Loucy (cell line): ENCODE measurements at regions not wholly inside any gene's neighbourhood (a gene's known extent, or its start where the extent isn't known, plus 50 kb on each side); places are given as distances from the start of the nearest gene placed in this dataset.

Experiments used
- CTCF ChIP-seq: fragments of 200-600 bp; sonication (generic); conservative IDR thresholded peaks from 2 replicates; pipeline ENCODE4 v1.5.1; 2014; ENCODE audit warnings: mild to moderate bottlenecking, antibody characterized with exemption, low read length
- EZH2phosphoT487 ChIP-seq: fragments of 200-600 bp; IDR thresholded peaks from 2 replicates; pipeline ENCODE4 v1.6.1; 2018; ENCODE audit warnings: antibody characterized with exemption, mild to moderate bottlenecking, moderate library complexity, borderline replicate concordance

GRCh38 chr6:142647449-142648035, 297.4 kb downstream of the HIVEP2 start:
- no peak for TF ChIP-seq CTCF
- no peak for TF ChIP-seq EZH2phosphoT487
